Sigmoid colon (tissue), 6 donors: ENCODE measurements at regions not wholly inside any gene's neighbourhood (a gene's known extent, or its start where the extent isn't known, plus 50 kb on each side); places are given as distances from the start of the nearest gene placed in this dataset.

Experiments used
- DNase-seq: peaks from one replicate; pipeline ENCODE4 v3.0.0-alpha.2; 2019
- H3K27ac ChIP-seq, 4 donors: fragments of 200-600 bp; sonication (generic); one replicate each; pipeline ENCODE4 v1.5.1; 2016 to 2019; ENCODE audit warnings: mild to moderate bottlenecking in 1 of 4
- H3K27me3 ChIP-seq, 3 donors: fragments of 200-600 bp; sonication (generic); one replicate each; pipeline ENCODE4 v1.5.1; 2019; ENCODE audit warnings: mild to moderate bottlenecking in 1 of 3
- H3K36me3 ChIP-seq, 4 donors: fragments of 200-600 bp; sonication (generic); one replicate each; pipeline ENCODE4 v1.5.1; 2016 to 2019
- H3K4me1 ChIP-seq, 4 donors: fragments of 200-600 bp; sonication (generic); one replicate each; pipeline ENCODE4 v1.5.1; 2017 to 2019
- H3K4me3 ChIP-seq, 4 donors: fragments of 200-600 bp; sonication (generic); one replicate each; pipeline ENCODE4 v1.5.1; 2017 to 2019; ENCODE audit warnings: mild to moderate bottlenecking in 2 of 4, moderate library complexity in 1 of 4
- H3K9me3 ChIP-seq, 4 donors: fragments of 200-600 bp in 3 of 4; sonication (generic) in 3 of 4; one replicate each; pipeline versions ENCODE4 v1.5.1 to v1.6.1; 2013 to 2019
- CTCF ChIP-seq, 4 experiments: fragments of 450-650 bp in 3 of 4; fragments of 200-600 bp in 1 of 4; IDR thresholded peaks; one replicate each; pipeline ENCODE4 v1.5.1; 2016 to 2019; ENCODE audit warnings: antibody characterized with exemption in 4 of 4, mild to moderate bottlenecking in 3 of 4, moderate library complexity in 2 of 4
- EP300 ChIP-seq, 4 donors: sonication (generic); formaldehyde crosslinking; IDR thresholded peaks; one replicate each; pipeline ENCODE4 v1.6.1; 2017; ENCODE audit warnings: antibody characterized with exemption in 4 of 4
- POLR2A ChIP-seq, 2 donors: fragments of 450-650 bp; IDR thresholded peaks; one replicate each; pipeline ENCODE4 v1.6.1; 2016; ENCODE audit warnings: antibody characterized with exemption in 2 of 2, mild to moderate bottlenecking in 2 of 2, moderate library complexity in 2 of 2
- POLR2AphosphoS5 ChIP-seq, 4 donors: sonication (generic); formaldehyde crosslinking; IDR thresholded peaks; one replicate each; pipeline ENCODE4 v1.6.1; 2017; ENCODE audit warnings: antibody characterized with exemption in 4 of 4
- WGBS, 2 donors: extraction: QIAGEN DNeasy Blood & Tissue Kit; methylation state at CpG; one replicate each; pipeline ENCODE4 v1.1.7; 2013; 5-methylcytosine and 5-hydroxymethylcytosine counted together
- intact Hi-C: fragments of 100-400 bp; cut with DNase I; formaldehyde crosslinking; loops from one replicate; pipeline ENCODE4 v1.15.1; 2023
- donor health status: healthy with polysubstance abuse.
- donor health status: healthy.

DNA sequence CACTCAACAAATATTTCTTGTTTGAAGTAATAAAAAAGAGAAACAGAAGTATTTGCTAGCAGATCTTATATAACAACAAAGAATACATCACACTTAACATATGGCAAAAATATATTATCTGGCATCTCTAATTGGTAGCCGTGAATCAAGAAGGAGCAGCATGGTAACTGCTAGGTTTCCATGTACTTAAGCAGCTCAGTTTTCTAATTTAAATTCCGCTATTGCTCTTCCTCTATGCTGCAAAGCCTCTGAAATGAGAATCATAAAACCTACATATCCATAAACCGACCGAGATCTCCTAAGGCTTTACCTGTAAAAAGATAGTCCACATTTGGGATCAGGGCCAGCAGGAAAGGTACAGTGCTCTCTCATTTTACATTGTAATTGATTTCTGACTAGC lies 76.6 kb upstream of the PTPRZ1 start:
- H3K4me1 ChIP-seq = no peaks in the 10 kb centered on the region
- no peak overlapping the region for H3K4me3 ChIP-seq
- 74 to 90% methylated on average over 4 of the region's 4 CpGs for WGBS, 2 donors
- no peaks in the 10 kb centered on the region for H3K27me3 ChIP-seq
- H3K27ac ChIP-seq = no peak overlapping the region
- H3K9me3 ChIP-seq = no peaks in the 10 kb centered on the region
- DNase-seq = no peak
- no peaks in the 10 kb centered on the region for H3K36me3 ChIP-seq
- intact Hi-C loops = no loop called here
- TF ChIP-seq CTCF (IDR thresholded peaks at IDR 0.05) (no peak), POLR2A (IDR thresholded peaks at IDR 0.05) (no peak), POLR2AphosphoS5 (IDR thresholded peaks at IDR 0.05) (no peak), EP300 (IDR thresholded peaks at IDR 0.05) (no peak)

- H3K4me3 ChIP-seq = no peak overlapping the region
- H3K27ac ChIP-seq = no peak overlapping the region
- TF ChIP-seq EP300 (IDR thresholded peaks at IDR 0.05) (no peak), POLR2A (IDR thresholded peaks at IDR 0.05) (no peak), CTCF (IDR thresholded peaks at IDR 0.05) (no peak), POLR2AphosphoS5 (IDR thresholded peaks at IDR 0.05) (no peak)
- 90 to 91% methylated on average over 2 of the region's 2 CpGs for WGBS, 2 donors
- H3K4me1 ChIP-seq = no peaks in the 10 kb centered on the region
- DNase-seq = no peak
- H3K9me3 ChIP-seq = no peaks in the 10 kb centered on the region
- intact Hi-C loops = no loop called here
- H3K27me3 ChIP-seq = no peaks in the 10 kb centered on the region
- H3K36me3 ChIP-seq = no peaks in the 10 kb centered on the region
These were observed 77.2 kb upstream of the PTPRZ1 start for GRCh38 chr7:121795736-121796135.

DNA sequence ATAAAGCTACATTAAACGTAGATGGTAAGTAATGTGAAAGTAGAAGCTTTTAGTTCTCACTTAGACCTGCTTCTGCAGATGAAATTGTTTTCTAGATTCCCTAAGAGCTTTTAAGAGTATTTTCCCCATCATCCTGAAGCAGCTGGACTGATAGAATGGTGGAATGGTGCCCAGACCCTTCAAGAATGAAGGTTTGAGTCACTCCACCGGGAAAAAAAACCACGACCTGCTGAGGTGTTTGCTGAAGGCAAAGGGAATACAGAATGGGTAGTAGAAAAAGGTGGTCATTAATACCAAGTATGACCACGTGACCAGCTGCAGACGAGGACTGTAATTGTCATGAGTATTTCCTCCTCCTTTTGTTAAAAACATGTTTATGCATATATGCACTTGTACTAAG lies 79.2 kb upstream of the PTPRZ1 start:
- no peaks in the 10 kb centered on the region for H3K36me3 ChIP-seq
- H3K4me1 ChIP-seq = no peaks in the 10 kb centered on the region
- H3K27ac ChIP-seq = no peak overlapping the region
- intact Hi-C loops = no loop called here
- H3K4me3 ChIP-seq = no peak overlapping the region
- 66 to 82% methylated on average over 5 of the region's 5 CpGs for WGBS, 2 donors
- DNase-seq = no peak
- no peaks in the 10 kb centered on the region for H3K27me3 ChIP-seq
- no peaks in the 10 kb centered on the region for H3K9me3 ChIP-seq
- TF ChIP-seq EP300 (IDR thresholded peaks at IDR 0.05) = no peak
- no peak for TF ChIP-seq POLR2AphosphoS5 (IDR thresholded peaks at IDR 0.05)
- no peak for TF ChIP-seq CTCF (IDR thresholded peaks at IDR 0.05)
- TF ChIP-seq POLR2A (IDR thresholded peaks at IDR 0.05) = no peak

- Histone ChIP-seq H3K36me3 (no peaks in the 10 kb centered on the region), H3K9me3 (no peaks in the 10 kb centered on the region), H3K27me3 (no peaks in the 10 kb centered on the region), H3K4me3 (no peak overlapping the region), H3K4me1 (no peaks in the 10 kb centered on the region), H3K27ac (no peak overlapping the region)
- 40 to 49% methylated on average over 3 of the region's 3 CpGs for WGBS, 2 donors
- DNase-seq = no peak
- intact Hi-C loops = no loop called here
- TF ChIP-seq EP300 (IDR thresholded peaks at IDR 0.05) (no peak), POLR2A (IDR thresholded peaks at IDR 0.05) (no peak), POLR2AphosphoS5 (IDR thresholded peaks at IDR 0.05) (no peak), CTCF (IDR thresholded peaks at IDR 0.05) (no peak)
These were observed 95.3 kb upstream of the PTPRZ1 start for GRCh38 chr7:121777672-121778071.

GRCh38 chr7:121774563-121774962 lies 98.4 kb upstream of the PTPRZ1 start:
- H3K4me1 ChIP-seq = no peaks in the 10 kb centered on the region
- 83 to 84% methylated on average over 3 of the region's 3 CpGs for WGBS, 2 donors
- TF ChIP-seq POLR2AphosphoS5 (IDR thresholded peaks at IDR 0.05) = no peak
- no peak for TF ChIP-seq POLR2A (IDR thresholded peaks at IDR 0.05)
- no peak for TF ChIP-seq EP300 (IDR thresholded peaks at IDR 0.05)
- no peak for TF ChIP-seq CTCF (IDR thresholded peaks at IDR 0.05)
- H3K36me3 ChIP-seq = no peaks in the 10 kb centered on the region
- intact Hi-C loops = no loop called here
- no peaks in the 10 kb centered on the region for H3K9me3 ChIP-seq
- no peaks in the 10 kb centered on the region for H3K27me3 ChIP-seq
- no peak overlapping the region for H3K4me3 ChIP-seq
- H3K27ac ChIP-seq = no peak overlapping the region
- no peak for DNase-seq
